HCT116 (cell line): ENCODE measurements at regions not wholly inside any gene's neighbourhood (a gene's known extent, or its start where the extent isn't known, plus 50 kb on each side); places are given as distances from the start of the nearest gene placed in this dataset.

ENCODE experiments used
- ATAC-seq: fragments of 200-7000 bp; cut with Tn5 transposase; 2 replicates; pipeline ENCODE4 v1.9.1; 2020; ENCODE audit warnings: mild to moderate bottlenecking, moderate library complexity
- BruUV-seq: library from RNA; stranded (reverse); fragments of 400-500 nt; replicated peaks from 2 replicates; lab custom pipeline; 2021; lab: Mats Ljungman, UMichigan
- CTCF ChIA-PET: fragments of 300-600 bp; sonication (Branson Sonifier 250); formaldehyde crosslinking; loops from one replicate; lab custom pipeline; 2021; ENCODE audit warnings: antibody characterized with exemption; lab: Charles Lee
- POLR2A ChIA-PET: fragments of 300-600, 350-600 bp; sonication (Branson Sonifier 250); formaldehyde crosslinking; loops from one replicate; lab custom pipeline; 2021; ENCODE audit warnings: antibody characterized with exemption; lab: Charles Lee
- RAD21 ChIA-PET, 2 experiments: fragments of 300-600 bp; sonication (Branson Sonifier 250); formaldehyde crosslinking; loops; one replicate each; lab custom pipeline; 2023; ENCODE audit warnings: low total read pairs in 2 of 2; ENCODE audit not compliant: uncharacterized antibody in 2 of 2, unreplicated experiment in 2 of 2, low non-redundant PET in 1 of 2; lab: Charles Lee
- DNase-seq: peaks from one replicate; pipeline ENCODE4 v3.0.0-alpha.2; 2010; ENCODE audit warnings: low read depth, low spot score
- H2AFZ ChIP-seq: fragments of 200-600 bp; shearing (Covaris generic), sonication (generic); 2 replicates; pipeline ENCODE4 v1.6.1; 2017; ENCODE audit warnings: low read depth, mixed run types, mixed read lengths, antibody characterized with exemption, low read length; ENCODE audit not compliant: poor library complexity, severe bottlenecking
- H3K27ac ChIP-seq: 2 replicates; pipeline ENCODE4 v1.5.1; 2012; ENCODE audit warnings: low read depth, low read length
- H3K27me3 ChIP-seq: fragments of 200-600 bp; sonication (generic); 2 replicates; pipeline ENCODE4 v1.6.1; 2016; ENCODE audit warnings: mixed run types, low read length, mixed read lengths; ENCODE audit not compliant: insufficient read depth
- H3K36me3 ChIP-seq, 2 experiments: fragments of 200-500 bp in 1 of 2; fragments of 200-600 bp in 1 of 2; sonication (Bioruptor generic) in 1 of 2; sonication (generic) in 1 of 2; 2 replicates each; pipeline versions ENCODE4 v1.5.1 to v1.6.1; 2014 to 2016; ENCODE audit warnings: low read length in 2 of 2, inconsistent platforms in 1 of 2, mixed read lengths in 1 of 2, mixed run types in 1 of 2; ENCODE audit not compliant: insufficient read depth in 2 of 2, control insufficient read depth in 1 of 2
- H3K4me1 ChIP-seq, 2 experiments: fragments of 200-600 bp in 1 of 2; sonication (generic) in 1 of 2; 2 replicates each; pipeline versions ENCODE4 v1.5.1 to v1.6.1; 2012 to 2017; ENCODE audit warnings: low read length in 2 of 2, inconsistent platforms in 1 of 2, mild to moderate bottlenecking in 1 of 2, mixed read lengths in 1 of 2, mixed run types in 1 of 2, moderate library complexity in 1 of 2; ENCODE audit not compliant: insufficient read depth in 2 of 2, control insufficient read depth in 1 of 2
- H3K4me2 ChIP-seq: fragments of 200-600 bp; sonication (generic); 2 replicates; pipeline ENCODE4 v1.6.1; 2017; ENCODE audit warnings: mixed run types, low read length, mixed read lengths
- H3K4me3 ChIP-seq, 2 experiments: fragments of 200-600 bp in 1 of 2; sonication (generic) in 1 of 2; replicated peaks in 1 of 2; 2 replicates each; pipeline ENCODE4 v1.5.1; 2011 to 2016; ENCODE audit warnings: low read length in 2 of 2, control low read depth in 1 of 2, low read depth in 1 of 2, mild to moderate bottlenecking in 1 of 2, mixed read lengths in 1 of 2, mixed run types in 1 of 2
- H3K79me2 ChIP-seq: fragments of 200-600 bp; sonication (generic); 2 replicates; pipeline ENCODE4 v1.6.1; 2017; ENCODE audit warnings: mild to moderate bottlenecking, mixed run types, low read length, moderate library complexity, mixed read lengths; ENCODE audit not compliant: insufficient read depth
- H3K9ac ChIP-seq: fragments of 200-600 bp; sonication (generic); 2 replicates; pipeline ENCODE4 v1.6.1; 2016; ENCODE audit warnings: low read length, mixed read lengths
- H3K9me2 ChIP-seq: fragments of 200-600 bp; sonication (generic), shearing (Covaris generic); 2 replicates; pipeline ENCODE4 v1.6.1; 2017; ENCODE audit warnings: mixed run types, mild to moderate bottlenecking, moderate library complexity; ENCODE audit not compliant: insufficient read depth
- H3K9me3 ChIP-seq, 2 experiments: fragments of 200-500 bp in 1 of 2; fragments of 200-600 bp in 1 of 2; sonication (Bioruptor generic) in 1 of 2; sonication (generic) in 1 of 2; 2 replicates each; pipeline ENCODE4 v1.6.1; 2014 to 2017; ENCODE audit warnings: low read length in 2 of 2, mixed read lengths in 2 of 2, inconsistent platforms in 1 of 2, low read depth in 1 of 2, mild to moderate bottlenecking in 1 of 2, mixed run types in 1 of 2, moderate library complexity in 1 of 2; ENCODE audit not compliant: control insufficient read depth in 1 of 2, insufficient read depth in 1 of 2
- H4K20me1 ChIP-seq: fragments of 200-600 bp; sonication (generic), shearing (Covaris generic); 2 replicates; pipeline ENCODE4 v1.6.1; 2017; ENCODE audit warnings: mixed run types, mild to moderate bottlenecking, moderate library complexity; ENCODE audit not compliant: insufficient read depth
- ATF3 ChIP-seq: IDR thresholded peaks from 2 replicates; pipeline ENCODE4 v1.6.1; 2012
- CEBPB ChIP-seq: IDR thresholded peaks from 2 replicates; pipeline ENCODE4 v1.6.1; 2012; ENCODE audit warnings: low read depth
- CTCF ChIP-seq, 3 experiments: fragments of 200-600 bp in 1 of 3; sonication (generic) in 1 of 3; IDR thresholded peaks in 2 of 3; conservative IDR thresholded peaks in 1 of 3; 2 replicates each; pipeline ENCODE4 v1.5.1; 2012 to 2017; ENCODE audit warnings: low read depth in 2 of 3, low read length in 2 of 3, antibody characterized with exemption in 1 of 3, borderline replicate concordance in 1 of 3, control low read depth in 1 of 3, mild to moderate bottlenecking in 1 of 3, mixed read lengths in 1 of 3, mixed run types in 1 of 3, moderate library complexity in 1 of 3; ENCODE audit not compliant: insufficient read depth in 1 of 3
- EGR1 ChIP-seq: IDR thresholded peaks from 2 replicates; pipeline ENCODE4 v1.6.1; 2012; ENCODE audit warnings: low read depth
- ELF1 ChIP-seq: IDR thresholded peaks from 2 replicates; pipeline ENCODE4 v1.6.1; 2012; ENCODE audit warnings: low read depth, borderline replicate concordance
- FOSL1 ChIP-seq: IDR thresholded peaks from 2 replicates; pipeline ENCODE4 v1.6.1; 2012; ENCODE audit warnings: low read depth
- JUND ChIP-seq: IDR thresholded peaks from 2 replicates; pipeline ENCODE4 v1.6.1; 2012
- POLR2A ChIP-seq: IDR thresholded peaks from 2 replicates; pipeline ENCODE4 v1.7.0; 2011; ENCODE audit warnings: borderline replicate concordance; ENCODE audit not compliant: insufficient read depth, insufficient read length; ENCODE audit errors: extremely low read depth
- RAD21 ChIP-seq: IDR thresholded peaks from 2 replicates; pipeline ENCODE4 v1.6.1; 2012; ENCODE audit warnings: low read depth, mild to moderate bottlenecking
- SP1 ChIP-seq: IDR thresholded peaks from 2 replicates; pipeline ENCODE4 v1.6.1; 2012; ENCODE audit warnings: low read depth
- SRF ChIP-seq: IDR thresholded peaks from 2 replicates; pipeline ENCODE4 v1.6.1; 2012; ENCODE audit warnings: low read depth
- ZFX ChIP-seq: fragments of 450-650 bp; IDR thresholded peaks from 2 replicates; pipeline ENCODE4 v1.6.1; 2017
- ZNF274 ChIP-seq: fragments of 200-500 bp; sonication (Bioruptor generic); IDR thresholded peaks from 2 replicates; pipeline ENCODE4 v1.6.1; 2014; ENCODE audit warnings: mild to moderate bottlenecking, low read depth, low read length, inconsistent platforms
- intact Hi-C: fragments of 100-400 bp; cut with micrococcal nuclease; formaldehyde crosslinking; loops from 2 replicates; pipeline ENCODE4 v1.10.0; 2022

- Histone ChIP-seq H3K9me2 (no peaks in the 10 kb centered on the region), H3K4me2 (no peak overlapping the region), H3K27ac (no peak overlapping the region), H3K9me3 (no peaks in the 10 kb centered on the region), H4K20me1 (no peaks in the 10 kb centered on the region), H2AFZ (no peak overlapping the region), H3K4me1 (no peaks in the 10 kb centered on the region), H3K4me3 (no peak overlapping the region), H3K36me3 (no peaks in the 10 kb centered on the region; a peak in 1 of 4 replicates), H3K79me2 (no peaks in the 10 kb centered on the region), H3K9ac (no peak overlapping the region), H3K27me3 (no peaks in the 10 kb centered on the region; the same call in 1 of the 2 replicates)
- intact Hi-C loops = no loop called here
- ChIA-PET POLR2A (no interaction called here), CTCF (no interaction called here), RAD21 (no interaction called here)
- TF ChIP-seq SRF (no peak), ELF1 (no peak), ZNF274 (no peak), CEBPB (no peak), SP1 (no peak), JUND (no peak), ATF3 (no peak), POLR2A (no peak), EGR1 (no peak), ZFX (no peak), RAD21 (no peak), FOSL1 (no peak), CTCF (IDR thresholded peaks at IDR 0.05 in 2 of 3, conservative IDR thresholded peaks at IDR 0.05 in 1 of 3; ENCODE audit: borderline replicate concordance in 1 of 3, insufficient read depth in 1 of 3, low read depth in 2 of 3, low read length in 2 of 3) (no peak)
- no peak for ATAC-seq
- no TSS peak for BruUV-seq
- DNase-seq = no peak
These were observed 115.6 kb upstream of the B3GAT2 start for GRCh38 chr6:71072508-71072907.
